CD4-positive, alpha-beta T cell treated with Interleukin-15 for 1 hour (primary cell): ENCODE measurements at regions not wholly inside any gene's neighbourhood (a gene's known extent, or its start where the extent isn't known, plus 50 kb on each side); places are given as distances from the start of the nearest gene placed in this dataset.

Experiments
- DNase-seq: peaks from one replicate; pipeline ENCODE4 v3.0.0-alpha.2; 2020

DNA sequence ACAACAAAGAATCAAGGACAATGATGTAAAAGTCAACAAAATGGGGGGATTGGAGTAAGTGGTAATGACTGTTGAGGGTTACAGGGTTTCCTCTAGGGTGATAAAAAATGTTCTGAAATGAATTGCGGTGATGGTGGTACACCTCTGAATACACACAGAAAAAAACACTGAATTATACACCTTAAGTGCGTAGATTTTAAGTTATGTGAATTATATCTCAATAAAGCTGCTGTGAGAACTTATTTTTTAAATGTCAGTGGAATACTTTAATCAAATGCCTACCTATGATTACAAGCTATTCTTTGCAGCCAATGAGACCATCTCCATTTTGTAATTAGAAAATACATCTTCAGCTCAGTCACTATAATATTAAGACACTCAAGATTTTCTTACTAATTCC, 53.5 kb downstream of the ZNF608 start:
- no peak for DNase-seq

DNA sequence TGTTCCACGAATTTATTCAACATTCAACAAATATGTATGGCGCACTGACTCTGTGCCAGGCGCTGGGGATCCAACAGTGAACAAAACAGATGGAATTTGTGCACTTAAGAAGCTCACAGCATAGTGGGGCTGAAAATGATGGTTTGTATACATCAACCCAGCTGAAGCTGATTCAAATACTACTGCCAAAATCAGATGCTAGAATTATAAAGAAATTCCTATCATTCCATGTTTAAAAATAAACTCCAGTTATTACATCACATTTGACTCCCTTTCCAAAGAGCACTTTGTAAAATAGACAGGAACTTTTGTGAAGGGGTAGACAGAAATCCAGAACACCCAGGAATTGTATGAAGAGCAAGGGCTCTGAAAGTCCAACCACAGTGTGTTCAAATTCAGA, 54.1 kb downstream of the ZNF608 start:
- no peak for DNase-seq

DNA sequence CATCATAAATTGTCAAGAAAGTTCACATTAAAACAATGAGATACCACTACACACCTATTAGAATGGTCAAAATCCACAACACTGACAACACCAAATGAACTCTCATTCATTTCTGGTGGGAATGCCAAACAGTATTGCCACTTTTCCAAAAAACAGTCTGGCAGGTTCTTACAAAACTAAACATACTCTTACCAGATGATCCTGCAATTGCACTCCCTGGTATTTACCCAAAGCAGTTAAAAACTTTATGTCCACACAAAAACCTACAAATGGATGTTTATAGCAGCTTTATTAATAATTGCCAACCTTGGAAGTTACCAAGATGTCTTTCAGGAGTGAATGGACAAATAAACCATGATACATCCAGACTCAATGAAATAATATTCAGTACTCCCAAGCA, 56.8 kb downstream of the ZNF608 start:
- no peak for DNase-seq

DNA sequence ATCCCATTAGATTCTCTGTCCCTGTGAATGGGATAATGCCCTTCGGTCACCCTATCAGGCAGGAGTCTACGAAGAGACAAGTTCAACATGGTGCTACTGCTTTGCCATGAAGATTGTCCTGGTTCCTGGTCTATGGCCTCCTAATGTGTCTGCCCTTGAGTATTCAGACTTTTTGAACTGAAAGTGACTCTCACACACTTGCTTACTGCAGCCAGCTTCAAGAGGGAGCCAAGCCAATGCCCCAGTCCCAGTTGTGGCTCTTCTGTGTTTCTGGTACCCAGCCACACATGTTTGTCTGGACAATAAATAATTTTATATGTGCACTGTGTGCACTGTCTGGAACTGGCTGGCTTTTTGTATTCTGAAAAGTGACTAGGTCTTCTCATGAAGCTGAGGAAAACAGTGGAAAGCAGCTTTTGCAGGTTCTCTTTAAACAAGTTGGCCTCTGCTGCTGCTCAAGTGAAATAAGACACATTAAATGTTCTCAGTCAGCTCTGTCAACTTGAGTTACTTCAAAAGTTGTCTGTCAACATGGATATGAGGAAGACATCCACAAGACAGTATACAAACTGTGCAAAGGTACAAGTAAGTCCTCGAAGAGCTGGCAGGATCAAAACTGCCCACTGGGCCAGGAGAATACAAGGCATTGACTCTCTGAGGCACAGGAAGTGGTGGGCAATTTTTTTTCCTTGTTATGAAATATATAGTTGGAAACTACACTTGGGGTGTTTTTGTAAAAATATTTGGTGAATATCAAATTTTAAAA, 60.0 kb downstream of the ZNF608 start:
- no peak for DNase-seq

DNA sequence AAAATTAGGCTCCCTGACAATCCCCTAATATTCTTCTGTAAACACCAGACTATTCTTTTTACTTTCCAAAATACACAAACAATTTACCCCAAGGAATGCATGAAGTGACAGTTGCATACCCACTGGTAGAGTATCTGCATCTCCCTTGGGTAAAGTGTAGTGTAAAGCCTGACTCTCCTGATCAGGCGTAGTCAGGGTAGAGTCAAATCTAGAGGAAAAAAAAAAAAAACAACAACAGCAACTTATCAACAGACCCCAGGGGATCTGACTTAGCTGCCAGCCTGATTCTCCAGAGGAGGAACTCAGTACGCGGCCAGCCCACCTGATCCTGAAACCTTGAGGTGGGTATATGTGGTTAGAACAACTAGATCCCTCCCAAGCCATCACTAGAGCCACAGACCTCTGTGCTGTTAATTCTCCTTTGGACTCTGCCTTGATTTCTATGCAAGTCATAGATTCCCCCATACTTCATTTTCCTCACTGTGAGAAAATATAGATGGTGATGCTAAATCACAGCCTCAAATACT, 61.0 kb downstream of the ZNF608 start:
- no peak for DNase-seq

DNA sequence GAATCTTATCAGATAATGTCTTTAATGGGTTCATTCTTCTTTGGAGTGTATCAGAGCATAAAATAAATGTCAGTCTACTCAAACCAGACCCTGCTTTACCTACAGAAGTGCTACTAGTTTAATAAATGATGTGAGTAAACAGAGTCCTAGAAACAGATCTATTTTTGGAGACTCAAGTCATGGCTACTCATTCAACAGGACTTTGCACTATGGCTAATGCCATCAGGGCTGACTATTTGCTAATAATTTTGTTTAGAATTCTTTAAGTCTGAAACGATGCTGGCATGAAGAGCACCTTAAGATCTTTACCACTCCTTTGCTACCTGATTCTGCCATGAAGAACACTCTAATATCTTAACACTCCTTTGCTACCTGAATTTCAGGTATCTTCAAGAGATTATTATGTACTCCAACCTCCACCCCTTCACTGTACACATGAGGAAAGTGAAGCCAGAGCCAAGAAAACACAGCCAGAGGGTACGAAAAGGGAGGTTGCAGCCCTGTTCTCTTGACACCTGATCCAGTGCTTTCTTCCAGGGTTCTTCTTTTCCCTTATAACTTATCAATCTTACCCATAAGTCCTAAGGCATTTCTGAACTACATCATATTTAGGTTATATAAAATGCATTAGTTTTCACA, 62.4 kb downstream of the ZNF608 start:
- DNase-seq: no peak

DNA sequence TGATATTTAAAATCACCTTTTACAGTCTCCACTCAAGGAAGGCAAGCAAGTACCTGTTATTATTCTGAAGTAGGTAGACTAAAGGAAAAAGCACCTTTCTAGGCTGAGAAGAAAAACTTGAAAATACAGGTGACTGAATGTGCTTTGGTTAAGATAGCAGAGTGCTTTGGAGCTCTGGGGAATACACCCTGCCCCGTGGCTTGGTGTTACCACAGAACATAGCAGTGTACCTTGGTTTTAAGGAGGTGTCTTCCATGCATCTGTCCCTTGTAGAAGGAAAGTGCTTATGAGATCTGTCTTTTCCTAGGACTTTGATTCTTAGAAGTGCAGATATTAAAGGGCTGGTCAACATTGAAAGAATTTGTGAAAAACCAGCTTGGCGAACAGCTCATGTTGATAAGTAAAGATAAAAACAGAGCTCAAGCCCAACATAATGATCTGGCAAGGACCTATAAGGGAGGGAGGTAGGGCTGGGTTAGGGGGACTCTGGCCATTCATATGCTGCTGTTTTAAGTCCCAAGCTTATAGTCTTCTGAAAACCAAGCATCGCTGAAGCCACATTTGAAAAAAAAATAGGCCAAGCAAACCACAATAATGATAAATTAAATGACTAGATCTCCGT, 66.8 kb downstream of the ZNF608 start:
- no peak for DNase-seq

DNA sequence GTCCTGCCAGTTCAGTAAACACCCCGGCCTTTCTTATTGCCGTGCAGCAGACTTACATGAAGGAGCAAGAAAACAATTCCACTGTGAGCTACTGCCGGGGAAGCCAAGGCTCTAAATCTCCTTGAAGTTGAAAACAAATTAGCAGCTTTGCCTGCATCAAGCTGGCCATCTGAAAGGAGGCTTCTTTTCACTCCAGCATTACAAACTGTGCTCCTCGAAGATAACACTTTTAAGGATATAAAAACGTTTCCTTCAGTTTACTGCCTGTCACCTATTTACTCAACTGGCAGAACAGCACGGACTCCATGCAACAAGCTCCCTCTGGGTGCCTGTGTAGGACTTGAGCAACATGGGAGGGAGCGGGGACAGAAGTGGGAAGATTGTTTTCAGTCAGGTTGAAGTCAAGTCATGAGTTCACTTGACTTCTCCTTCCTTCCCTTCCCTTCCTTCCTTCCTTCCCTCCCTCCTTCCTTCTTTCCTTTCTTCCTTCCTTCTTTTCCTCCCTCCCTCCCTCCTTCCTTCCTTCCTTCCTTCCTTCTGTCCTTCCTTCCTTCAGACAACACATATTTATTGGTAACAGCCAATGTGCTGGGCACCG, 67.4 kb downstream of the ZNF608 start:
- DNase-seq: no peak

DNA sequence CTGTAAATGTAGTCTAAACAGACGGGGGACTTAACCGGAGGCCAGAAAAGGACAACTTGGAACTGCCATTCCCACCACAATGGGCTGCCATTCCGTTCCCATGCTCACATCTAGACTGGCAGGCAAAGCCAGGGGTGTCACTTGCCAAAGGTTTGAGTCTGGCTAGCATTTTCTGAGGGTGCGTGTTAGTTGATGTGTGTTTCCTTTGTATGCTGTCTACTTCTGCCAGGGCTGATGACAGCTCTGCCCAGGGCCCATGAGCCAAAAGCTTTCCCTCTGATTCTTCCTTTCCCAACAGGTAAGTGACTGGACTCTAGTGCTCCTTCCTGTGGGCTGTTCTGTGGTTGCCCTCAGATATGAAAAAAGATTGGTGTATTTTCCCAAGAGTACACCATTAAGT, 68.0 kb downstream of the ZNF608 start:
- no peak for DNase-seq

DNA sequence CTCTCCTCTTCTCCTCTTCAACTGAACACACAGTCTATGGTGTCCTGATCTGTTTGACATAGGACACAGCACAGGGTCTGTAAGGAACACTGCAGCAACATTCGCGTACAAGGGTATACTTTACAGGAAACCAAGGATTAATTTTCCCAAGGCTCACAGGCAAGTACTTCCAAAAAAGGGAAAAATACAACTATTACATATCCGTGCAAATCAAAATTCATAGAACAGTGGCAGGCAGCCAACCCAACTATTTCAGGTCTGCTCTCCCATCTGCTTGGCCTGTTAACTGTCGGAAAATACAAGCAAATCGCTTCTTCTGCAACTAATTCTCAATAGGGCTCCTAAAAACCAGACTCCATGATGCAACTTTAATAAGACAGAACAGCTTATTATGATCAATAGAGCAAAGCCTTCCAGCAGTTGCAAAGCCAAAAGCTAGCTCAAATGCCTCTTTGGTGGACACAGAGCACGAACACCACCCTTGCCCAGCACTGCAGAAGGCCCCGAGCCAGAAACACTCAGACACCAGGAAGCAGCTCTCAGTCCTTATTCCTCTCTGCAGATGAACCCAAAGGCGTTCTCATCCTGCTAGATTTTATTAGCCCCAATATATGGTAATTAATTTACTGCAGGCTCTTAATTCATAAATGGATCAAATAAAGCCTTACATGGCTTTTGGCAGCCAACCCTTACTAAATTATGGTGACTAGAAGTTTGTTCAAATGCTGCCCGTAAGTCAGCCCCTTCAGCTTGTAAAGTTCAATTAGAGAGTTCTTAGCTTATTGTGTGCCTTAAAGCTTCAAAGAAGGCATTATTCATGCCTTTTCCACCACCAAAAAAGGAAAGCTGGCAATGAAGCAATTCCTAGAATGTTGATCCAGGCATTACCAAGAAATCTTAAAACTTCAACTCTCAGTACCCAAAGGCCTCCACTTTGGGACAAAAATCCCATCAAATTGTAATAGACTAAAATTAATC, 68.8 kb downstream of the ZNF608 start:
- no peak for DNase-seq

DNA sequence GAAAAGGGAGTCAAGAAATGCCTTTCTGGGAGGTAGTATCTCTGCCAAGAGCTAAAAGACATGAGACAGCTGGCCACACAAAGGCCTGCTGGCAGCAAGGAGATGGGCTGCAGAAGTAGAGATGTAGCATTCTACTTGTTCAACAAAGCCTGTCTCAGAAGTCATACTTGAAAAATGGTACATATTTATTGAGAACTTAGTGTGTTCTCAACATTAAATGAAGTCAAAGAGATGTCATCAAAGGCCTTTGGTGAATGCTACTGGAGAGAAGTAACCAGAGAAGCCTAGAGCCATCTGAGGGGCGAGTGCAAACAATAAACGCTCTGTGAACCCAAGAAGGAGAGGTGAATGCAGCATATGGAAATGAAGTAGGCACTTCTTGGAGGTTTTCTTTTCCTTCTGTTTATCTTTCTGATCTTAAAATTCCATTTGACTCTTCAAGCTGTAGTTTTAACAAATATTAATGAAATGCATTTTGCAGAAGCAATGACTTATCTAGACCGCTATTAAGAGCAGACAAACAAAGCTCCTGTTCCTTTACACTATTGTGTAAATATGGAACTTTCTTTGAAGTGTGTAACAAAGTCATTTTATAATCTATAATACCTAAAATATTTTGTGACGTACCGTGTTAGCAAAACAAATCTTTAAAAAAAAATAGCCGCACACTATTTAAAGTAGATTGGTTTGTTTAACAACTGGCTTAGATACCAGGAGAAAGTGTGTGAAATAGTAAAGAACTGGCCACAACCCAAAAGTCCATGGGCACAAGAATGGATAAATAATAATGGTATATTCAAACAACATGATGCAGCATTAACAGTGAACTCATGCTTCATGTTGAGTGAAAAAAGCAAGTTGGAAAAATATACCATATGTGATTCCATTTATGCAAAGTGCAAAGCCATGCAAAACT, 70.2 kb downstream of the ZNF608 start:
- no peak for DNase-seq

DNA sequence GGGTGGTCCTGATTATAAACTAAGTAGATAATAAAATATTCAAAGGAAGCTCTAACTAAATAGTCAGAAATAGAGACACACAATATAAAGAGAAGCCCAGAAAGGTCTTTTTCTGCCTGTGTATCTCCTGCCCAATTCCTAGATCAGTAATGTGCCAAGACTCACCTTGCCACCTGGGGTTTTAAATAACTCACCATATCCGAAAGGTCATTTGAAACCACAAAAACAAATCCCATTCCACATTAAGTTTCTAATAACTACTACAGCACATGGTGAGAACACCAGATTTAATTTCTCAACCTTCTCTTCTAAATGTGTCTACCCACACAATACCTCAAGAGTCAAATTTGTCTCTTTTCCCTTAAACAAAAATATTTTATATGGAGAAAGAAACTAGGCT, 75.2 kb downstream of the ZNF608 start:
- no peak for DNase-seq

DNA sequence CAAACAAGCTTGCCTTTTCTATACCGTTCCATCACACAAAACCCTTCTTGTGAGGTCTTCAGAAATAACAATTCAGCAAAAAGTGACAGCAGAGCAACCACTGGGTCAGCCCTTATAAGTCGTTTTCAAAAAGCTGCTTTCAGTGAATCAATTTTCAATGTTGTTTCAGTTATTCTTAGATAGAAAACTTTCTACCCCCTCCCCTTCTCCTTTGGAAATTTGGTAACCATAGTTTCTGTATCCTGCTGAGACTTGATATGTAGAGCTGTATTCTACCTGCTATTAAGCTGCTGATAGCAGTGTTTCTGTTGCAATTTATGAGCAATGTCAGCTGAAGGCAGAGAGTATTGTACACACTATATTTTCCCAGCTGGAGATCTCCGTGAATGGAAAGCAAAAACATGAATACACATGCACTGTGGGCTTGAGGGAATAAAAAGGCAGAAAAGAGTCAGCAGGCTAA, 75.7 kb downstream of the ZNF608 start:
- DNase-seq: no peak

DNA sequence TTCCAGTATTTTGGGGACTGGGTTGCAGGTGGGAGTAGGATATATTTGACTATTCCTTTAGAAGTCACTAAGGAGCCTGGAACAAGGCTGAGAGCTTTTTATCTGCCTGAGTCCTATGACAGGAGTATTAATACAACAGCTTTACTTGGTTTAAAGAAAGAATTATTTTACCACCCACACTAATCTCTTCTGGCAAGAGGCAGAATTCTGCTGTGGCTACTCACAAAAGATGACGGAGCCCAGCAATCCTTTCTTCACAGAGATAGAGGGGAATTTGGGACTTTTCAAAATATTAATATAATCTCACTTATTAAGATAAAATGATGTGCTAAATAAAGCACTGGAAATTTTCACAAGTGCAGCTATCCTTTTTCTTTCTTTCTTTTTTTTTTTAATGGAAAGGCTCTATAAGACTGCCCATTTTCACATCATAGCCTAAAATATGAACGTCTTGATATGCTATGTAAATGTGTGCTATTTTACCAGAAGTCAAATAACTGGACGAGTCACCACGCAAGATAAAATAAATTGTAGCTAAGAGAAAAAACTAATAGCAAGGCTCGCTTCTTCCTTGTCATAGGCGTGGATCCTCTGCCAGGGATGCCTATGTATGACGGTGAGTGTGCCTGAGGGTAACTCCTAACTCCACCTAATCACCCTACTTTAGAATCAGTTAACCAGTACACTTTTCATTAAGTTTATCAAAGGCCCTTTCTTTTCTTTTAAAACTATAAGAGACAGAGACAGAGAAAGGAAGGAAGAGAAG, 76.3 kb downstream of the ZNF608 start:
- no peak for DNase-seq

DNA sequence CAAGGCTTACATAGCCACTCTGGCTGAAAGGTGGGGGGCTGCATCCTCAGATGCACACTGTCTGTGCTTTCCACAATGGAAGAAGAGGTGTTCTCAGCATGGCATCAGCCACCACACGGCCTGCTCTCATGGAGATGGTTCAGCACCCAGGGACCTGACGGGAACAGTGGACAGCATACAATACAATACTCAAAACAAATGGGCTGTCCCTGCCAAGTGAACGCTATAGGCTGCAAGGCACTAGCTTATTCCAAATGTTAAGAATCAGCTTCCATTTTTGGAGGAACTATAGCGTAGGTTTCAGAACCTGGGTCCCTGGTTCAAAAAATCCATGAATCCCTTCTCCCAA, 77.2 kb downstream of the ZNF608 start:
- no peak for DNase-seq

DNA sequence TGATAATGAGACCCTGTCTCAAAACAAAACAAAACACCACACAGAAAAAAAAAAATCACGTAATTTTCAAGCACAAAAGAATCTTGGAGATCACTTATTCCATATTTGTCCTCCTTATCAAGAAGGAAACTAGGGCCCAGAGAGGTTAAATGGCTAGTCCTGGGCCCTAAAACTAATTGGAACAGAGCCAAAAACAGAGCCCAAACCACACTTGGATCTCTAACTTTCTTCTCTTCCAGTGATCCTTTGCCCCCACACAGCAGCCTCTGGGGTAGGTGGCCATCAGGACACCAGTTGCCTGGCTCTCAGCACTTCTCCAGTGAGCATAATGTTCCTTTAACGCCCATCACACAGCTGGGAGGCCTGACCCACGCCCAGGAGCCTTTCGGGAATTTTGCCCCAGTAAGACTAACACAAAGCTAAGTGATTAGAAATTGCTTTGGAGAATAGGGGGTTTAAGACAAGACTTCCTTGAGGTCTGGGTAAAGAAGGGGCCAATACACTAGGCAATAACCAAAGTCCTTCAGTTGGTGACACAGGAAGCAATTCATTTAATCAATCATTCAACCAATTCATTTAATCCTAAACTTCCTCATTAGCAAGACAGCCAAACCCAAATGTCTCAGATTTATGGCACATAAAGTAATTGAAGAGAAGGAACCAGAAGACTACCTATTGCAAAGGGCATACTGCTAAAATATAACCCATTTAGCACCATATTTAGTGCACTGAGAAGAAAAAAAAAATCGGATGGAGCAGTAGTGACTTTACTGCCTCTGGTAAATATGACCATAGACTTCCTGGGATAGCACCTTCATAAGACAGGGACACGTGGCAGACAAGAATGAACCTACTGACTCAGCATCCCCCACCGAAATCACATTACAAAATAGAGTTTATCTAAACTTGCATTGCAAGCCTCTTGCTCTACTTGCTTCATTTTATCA, 77.8 kb downstream of the ZNF608 start:
- DNase-seq: no peak

DNA sequence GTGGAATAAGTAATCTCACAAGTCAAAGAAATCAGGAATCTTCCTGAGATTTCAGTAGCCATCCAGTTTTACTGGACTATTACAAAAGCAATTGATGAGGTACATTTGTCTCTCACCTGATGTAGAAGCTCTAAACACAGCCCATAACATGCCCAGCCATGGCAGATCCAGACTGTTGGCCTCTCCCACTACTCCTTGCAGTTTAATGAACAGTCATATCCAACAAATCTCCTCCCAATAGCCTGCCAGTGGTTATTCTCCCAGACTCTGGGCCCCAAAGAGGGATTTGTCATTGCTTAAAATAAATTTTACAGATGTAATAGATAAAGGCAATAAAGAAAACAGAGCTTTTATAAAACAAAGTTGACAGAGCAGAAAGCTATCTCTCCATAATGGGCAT, 80.8 kb downstream of the ZNF608 start:
- no peak for DNase-seq

DNA sequence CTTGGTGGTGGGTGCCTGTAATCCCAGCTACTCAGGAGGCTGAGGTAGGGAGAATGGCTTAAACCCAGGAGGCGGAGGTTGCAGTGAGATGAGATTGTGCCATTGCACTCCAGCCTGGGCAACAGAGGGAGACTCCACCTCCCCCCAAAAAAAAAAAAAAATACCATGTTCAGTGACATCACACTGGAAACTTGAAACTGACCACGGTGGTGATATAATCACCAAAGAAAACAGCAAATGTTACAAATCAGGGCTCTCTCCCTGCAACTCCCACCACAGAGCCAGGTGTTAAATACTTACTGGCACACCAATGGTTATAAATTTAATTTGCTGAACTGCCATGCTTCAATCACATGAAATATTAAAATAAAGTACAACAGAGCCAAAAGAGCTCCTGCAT, 81.4 kb downstream of the ZNF608 start:
- DNase-seq: no peak

DNA sequence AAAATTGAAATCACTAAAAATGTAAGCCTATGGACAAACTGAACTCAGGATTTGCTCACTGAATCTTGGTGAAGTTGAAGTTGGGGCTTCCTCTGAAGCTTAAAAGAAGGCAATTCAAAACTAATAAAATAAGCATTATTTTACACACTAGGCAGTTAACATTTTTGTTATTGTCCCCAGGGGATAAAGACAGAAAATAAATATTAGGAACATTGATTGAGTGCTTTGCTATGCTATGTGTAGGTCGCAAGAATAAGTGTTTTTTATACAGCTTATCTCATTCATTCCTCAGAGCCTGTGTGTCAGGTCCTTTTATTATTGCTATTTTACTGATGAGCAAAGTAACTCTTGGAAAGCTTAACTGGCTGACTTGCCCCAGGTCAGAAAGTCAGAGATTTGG, 82.2 kb downstream of the ZNF608 start:
- DNase-seq: no peak
